HFFc6 (cell line): ENCODE measurements at regions not wholly inside any gene's neighbourhood (a gene's known extent, or its start where the extent isn't known, plus 50 kb on each side); places are given as distances from the start of the nearest gene placed in this dataset.
A peak's percentile ranks its signal among the peaks of the same experiment; 100 is the strongest.
"Not testable (repeated sequence)": the region's sequence is repeated elsewhere in the genome, so short reads cannot be mapped to it uniquely, and the experiment has no call there.

Experiments
- DNase-seq: peaks from one replicate; pipeline ENCODE4 v3.0.0-alpha.2; 2018
- H3K27ac Mint-ChIP-seq: 2 replicates; pipeline ENCODE4 v1.8.0; 2020; ENCODE audit warnings: mild to moderate bottlenecking, mixed read lengths
- H3K27me3 Mint-ChIP-seq: 2 replicates; pipeline ENCODE4 v1.8.0; 2021; ENCODE audit warnings: mild to moderate bottlenecking, moderate library complexity, mixed read lengths; ENCODE audit not compliant: insufficient read depth
- H3K36me3 Mint-ChIP-seq: 2 replicates; pipeline ENCODE4 v1.8.0; 2021; ENCODE audit warnings: low read depth, mixed read lengths
- H3K4me1 Mint-ChIP-seq: 2 replicates; pipeline ENCODE4 v1.8.0; 2020; ENCODE audit warnings: low read depth, mixed read lengths
- H3K4me3 Mint-ChIP-seq: 2 replicates; pipeline ENCODE4 v1.8.0; 2020; ENCODE audit warnings: mild to moderate bottlenecking, moderate library complexity, mixed read lengths
- H3K9me3 Mint-ChIP-seq: 2 replicates; pipeline ENCODE4 v1.8.0; 2020; ENCODE audit warnings: mild to moderate bottlenecking, mixed read lengths
- CTCF ChIP-seq: fragments of 200-600 bp; sonication (generic); IDR thresholded peaks from 2 replicates; pipeline ENCODE4 v1.5.0; 2021; ENCODE audit warnings: antibody characterized with exemption, mild to moderate bottlenecking

GRCh38 chr3:180421221-180421620 is 180.7 kb upstream of the TTC14 start:
- peak overlapping the region; percentile 47 for H3K4me3 Mint-ChIP-seq
- DNase-seq = no peak

GRCh38 chr3:180421721-180422120 is 180.2 kb upstream of the TTC14 start:
- 0 out of 2 replicates have a peak, but pooled peaks cover 3% of the 10 kb centered on the region for H3K36me3 Mint-ChIP-seq
- H3K27me3 Mint-ChIP-seq = no peaks in the 10 kb centered on the region
- no peaks in the 10 kb centered on the region; the same call in 1 of the 2 replicates for H3K9me3 Mint-ChIP-seq
- peak overlapping the region; percentile 47 for H3K4me3 Mint-ChIP-seq
- peak overlapping the region; percentile 87 for H3K27ac Mint-ChIP-seq
- no peak for DNase-seq
- TF ChIP-seq CTCF = no peak
- H3K4me1 Mint-ChIP-seq = peaks cover 53% of the 10 kb centered on the region

More at GRCh38 chr3:180421221-180421620, 180.7 kb upstream of the TTC14 start:
- no peaks in the 10 kb centered on the region for H3K27me3 Mint-ChIP-seq
- no peak for TF ChIP-seq CTCF
- peaks cover 58% of the 10 kb centered on the region for H3K4me1 Mint-ChIP-seq
- peak overlapping the region; percentile 87 for H3K27ac Mint-ChIP-seq
- no peaks in the 10 kb centered on the region for H3K9me3 Mint-ChIP-seq
- H3K36me3 Mint-ChIP-seq = no peaks in the 10 kb centered on the region

GRCh38 chr3:180424305-180424704 is 177.7 kb upstream of the TTC14 start:
- H3K4me3 Mint-ChIP-seq, H3K27ac Mint-ChIP-seq, H3K27me3 Mint-ChIP-seq, H3K9me3 Mint-ChIP-seq, DNase-seq: not testable (repeated sequence)
- H3K36me3 Mint-ChIP-seq = peaks cover 15% of the 10 kb centered on the region
- peaks cover 36% of the 10 kb centered on the region for H3K4me1 Mint-ChIP-seq

GRCh38 chr3:180430896-180431295 is 171.1 kb upstream of the TTC14 start:
- no peak for DNase-seq
- Mint-ChIP-seq H3K4me1 (peaks cover 48% of the 10 kb centered on the region), H3K27ac (peak overlapping the region; percentile 37), H3K9me3 (peaks cover 15% of the 10 kb centered on the region), H3K4me3 (no peak overlapping the region), H3K27me3 (no peaks in the 10 kb centered on the region), H3K36me3 (peaks cover 40% of the 10 kb centered on the region)
- no peak for TF ChIP-seq CTCF

GRCh38 chr3:180433152-180433551 is 168.8 kb upstream of the TTC14 start:
- TF ChIP-seq CTCF = no peak
- H3K36me3 Mint-ChIP-seq = peaks cover 35% of the 10 kb centered on the region
- peaks cover 15% of the 10 kb centered on the region for H3K9me3 Mint-ChIP-seq
- H3K27ac Mint-ChIP-seq = peak overlapping the region; percentile 84
- DNase-seq = peak; percentile 89
- no peaks in the 10 kb centered on the region for H3K27me3 Mint-ChIP-seq
- H3K4me3 Mint-ChIP-seq = peak overlapping the region; percentile 32
- H3K4me1 Mint-ChIP-seq = peaks cover 67% of the 10 kb centered on the region

- H3K9me3 Mint-ChIP-seq = peaks cover 23% of the 10 kb centered on the region
- no peak overlapping the region for H3K4me3 Mint-ChIP-seq
- H3K4me1 Mint-ChIP-seq = peaks cover 6% of the 10 kb centered on the region; the same call in 1 of the 2 replicates
Measured at GRCh38 chr3:180447136-180447535, 154.8 kb upstream of the TTC14 start.

GRCh38 chr3:180448407-180448806 is 153.6 kb upstream of the TTC14 start:
- not testable (repeated sequence) for H3K27ac Mint-ChIP-seq, H3K4me3 Mint-ChIP-seq, H3K4me1 Mint-ChIP-seq, DNase-seq, H3K27me3 Mint-ChIP-seq
- Mint-ChIP-seq H3K36me3 (peaks cover 16% of the 10 kb centered on the region), H3K9me3 (peaks cover 23% of the 10 kb centered on the region)

More at GRCh38 chr3:180447136-180447535, 154.8 kb upstream of the TTC14 start:
- no peak for TF ChIP-seq CTCF
- H3K27ac Mint-ChIP-seq = no peak overlapping the region
- H3K27me3 Mint-ChIP-seq = no peaks in the 10 kb centered on the region
- DNase-seq = peak; percentile 64
- peaks cover 16% of the 10 kb centered on the region for H3K36me3 Mint-ChIP-seq
